Keratinocyte (primary cell): ENCODE measurements at regions not wholly inside any gene's neighbourhood (a gene's known extent, or its start where the extent isn't known, plus 50 kb on each side); places are given as distances from the start of the nearest gene placed in this dataset.

Source experiments
- DNase-seq: peaks from one replicate; pipeline ENCODE4 v3.0.0-alpha.2; 2011; ENCODE audit warnings: low read depth, missing footprints, low spot score
- FAIRE-seq: peaks from 2 replicates; lab custom pipeline; 2011; peaks lifted over from hg19 to GRCh38; lab: Jason Lieb, UNC
- H2AFZ ChIP-seq: 2 replicates; pipeline ENCODE4 v1.6.0; 2012; ENCODE audit warnings: low read length, control low read depth, inconsistent platforms; ENCODE audit not compliant: control insufficient read depth
- H3K27ac ChIP-seq: 2 replicates; pipeline ENCODE4 v1.5.1; 2011; ENCODE audit warnings: low read length; ENCODE audit not compliant: control insufficient read depth, insufficient read depth
- H3K27me3 ChIP-seq: 3 replicates; pipeline ENCODE4 v1.6.0; 2011; ENCODE audit warnings: low read length; ENCODE audit not compliant: control insufficient read depth, insufficient read depth; ENCODE audit errors: extremely low read depth
- H3K36me3 ChIP-seq, 2 experiments: 2 replicates in 1 of 2; 3 replicates in 1 of 2; pipeline ENCODE4 v1.5.1; 2011; ENCODE audit warnings: low read length in 2 of 2, mild to moderate bottlenecking in 1 of 2; ENCODE audit not compliant: control insufficient read depth in 2 of 2, insufficient read depth in 2 of 2; ENCODE audit errors: extremely low read depth in 1 of 2
- H3K4me1 ChIP-seq: 3 replicates; pipeline ENCODE4 v1.5.1; 2011; ENCODE audit warnings: low read length; ENCODE audit not compliant: control insufficient read depth, insufficient read depth; ENCODE audit errors: extremely low read depth
- H3K4me2 ChIP-seq: 3 replicates; pipeline ENCODE4 v1.6.0; 2011; ENCODE audit warnings: low read depth, low read length; ENCODE audit not compliant: control insufficient read depth, insufficient read depth; ENCODE audit errors: extremely low read depth
- H3K4me3 ChIP-seq, 3 experiments: fragments of 200-600 bp in 1 of 3; sonication (generic) in 1 of 3; 2 replicates in 2 of 3; 3 replicates in 1 of 3; pipeline ENCODE4 v1.5.1; 2011 to 2016; ENCODE audit warnings: low read length in 3 of 3, mild to moderate bottlenecking in 3 of 3, control low read depth in 2 of 3, inconsistent platforms in 1 of 3, low read depth in 1 of 3, mixed read lengths in 1 of 3, mixed run types in 1 of 3, moderate library complexity in 1 of 3; ENCODE audit not compliant: control insufficient read depth in 2 of 3, insufficient read depth in 2 of 3; ENCODE audit errors: extremely low read depth in 1 of 3
- H3K79me2 ChIP-seq: 2 replicates; pipeline ENCODE4 v1.6.0; 2012; ENCODE audit warnings: low read length; ENCODE audit not compliant: control insufficient read depth, insufficient read depth
- H3K9ac ChIP-seq: 3 replicates; pipeline ENCODE4 v1.6.0; 2011; ENCODE audit warnings: low read length; ENCODE audit not compliant: control insufficient read depth, insufficient read depth; ENCODE audit errors: extremely low read depth
- H3K9me1 ChIP-seq: 3 replicates; pipeline ENCODE4 v1.6.0; 2011; ENCODE audit warnings: low read length; ENCODE audit not compliant: control insufficient read depth, insufficient read depth; ENCODE audit errors: extremely low read depth
- H3K9me3 ChIP-seq: 2 replicates; pipeline ENCODE4 v1.5.1; 2012; ENCODE audit warnings: low read depth, low read length; ENCODE audit not compliant: control insufficient read depth
- H4K20me1 ChIP-seq: 3 replicates; pipeline ENCODE4 v1.6.0; 2011; ENCODE audit warnings: low read length; ENCODE audit not compliant: control insufficient read depth, insufficient read depth; ENCODE audit errors: extremely low read depth
- CTCF ChIP-seq, 3 experiments: IDR thresholded peaks in 1 of 3; conservative IDR thresholded peaks in 1 of 3; optimal IDR thresholded peaks in 1 of 3; 2 replicates in 2 of 3; 3 replicates in 1 of 3; pipeline versions ENCODE3 to v1.5.1; 2011; ENCODE audit warnings: low read length in 3 of 3, mild to moderate bottlenecking in 3 of 3, moderate library complexity in 2 of 3, control low read depth in 1 of 3, inconsistent platforms in 1 of 3; ENCODE audit not compliant: insufficient read depth in 2 of 3; ENCODE audit errors: extremely low read depth in 1 of 3
- EZH2 ChIP-seq: IDR thresholded peaks from one replicate; pipeline ENCODE4 v1.6.1; 2012; ENCODE audit warnings: inconsistent platforms, mild to moderate bottlenecking, low read length, moderate library complexity
- dilution Hi-C: fragments of 300-500 bp; cut with MboI; formaldehyde crosslinking; loops from one replicate; pipeline ENCODE4 v1.7.0; 2020; ENCODE audit warnings: low sequenced_read_pairs; ENCODE audit not compliant: extremely low pct_ligation_motif_present

GRCh38 chr7:41584746-41585145 is 118.1 kb downstream of the INHBA start:
- no peaks in the 10 kb centered on the region for H3K9me3 ChIP-seq
- no peak overlapping the region for H3K27ac ChIP-seq
- H2AFZ ChIP-seq, result no peak overlapping the region
- no peaks in the 10 kb centered on the region for H3K9me1 ChIP-seq
- H3K27me3 ChIP-seq, result no peaks in the 10 kb centered on the region
- peaks cover 20% of the 10 kb centered on the region for H3K4me1 ChIP-seq
- dilution Hi-C loops, result no loop called here
- H3K79me2 ChIP-seq, result no peaks in the 10 kb centered on the region
- no peaks in the 10 kb centered on the region for H4K20me1 ChIP-seq
- H3K4me3 ChIP-seq, result no peak overlapping the region
- no peak overlapping the region for H3K4me2 ChIP-seq
- H3K9ac ChIP-seq, result no peak overlapping the region
- FAIRE-seq (no peak), DNase-seq (no peak)
- no peak for TF ChIP-seq EZH2
- no peak for TF ChIP-seq CTCF (optimal IDR thresholded peaks at IDR 0.05 in 1 of 3, IDR thresholded peaks at IDR 0.05 in 1 of 3, conservative IDR thresholded peaks at IDR 0.05 in 1 of 3; ENCODE audit: extremely low read depth in 1 of 3, insufficient read depth in 2 of 3, low read length in 3 of 3)
- no peaks in the 10 kb centered on the region for H3K36me3 ChIP-seq

- H3K27ac ChIP-seq, result no peak overlapping the region
- H4K20me1 ChIP-seq, result no peaks in the 10 kb centered on the region
- DNase-seq (no peak), FAIRE-seq (peak; percentile 51)
- dilution Hi-C loops, result no loop called here
- no peak overlapping the region for H3K4me3 ChIP-seq
- no peak overlapping the region for H2AFZ ChIP-seq
- no peaks in the 10 kb centered on the region for H3K27me3 ChIP-seq
- H3K4me1 ChIP-seq, result peaks cover 21% of the 10 kb centered on the region
- no peak overlapping the region for H3K9ac ChIP-seq
- no peaks in the 10 kb centered on the region for H3K9me3 ChIP-seq
- H3K36me3 ChIP-seq, result no peaks in the 10 kb centered on the region
- TF ChIP-seq EZH2 (no peak), CTCF (optimal IDR thresholded peaks at IDR 0.05 in 1 of 3, IDR thresholded peaks at IDR 0.05 in 1 of 3, conservative IDR thresholded peaks at IDR 0.05 in 1 of 3; ENCODE audit: extremely low read depth in 1 of 3, insufficient read depth in 2 of 3, low read length in 3 of 3) (no peak)
- H3K9me1 ChIP-seq, result no peaks in the 10 kb centered on the region
- H3K4me2 ChIP-seq, result no peak overlapping the region
- no peaks in the 10 kb centered on the region for H3K79me2 ChIP-seq
Observed at GRCh38 chr7:41582116-41582515, 120.8 kb downstream of the INHBA start.
